ENCODE measurements at regions not wholly inside any gene's neighbourhood (a gene's known extent, or its start where the extent isn't known, plus 50 kb on each side); places are given as distances from the start of the nearest gene placed in this dataset.

DNA sequence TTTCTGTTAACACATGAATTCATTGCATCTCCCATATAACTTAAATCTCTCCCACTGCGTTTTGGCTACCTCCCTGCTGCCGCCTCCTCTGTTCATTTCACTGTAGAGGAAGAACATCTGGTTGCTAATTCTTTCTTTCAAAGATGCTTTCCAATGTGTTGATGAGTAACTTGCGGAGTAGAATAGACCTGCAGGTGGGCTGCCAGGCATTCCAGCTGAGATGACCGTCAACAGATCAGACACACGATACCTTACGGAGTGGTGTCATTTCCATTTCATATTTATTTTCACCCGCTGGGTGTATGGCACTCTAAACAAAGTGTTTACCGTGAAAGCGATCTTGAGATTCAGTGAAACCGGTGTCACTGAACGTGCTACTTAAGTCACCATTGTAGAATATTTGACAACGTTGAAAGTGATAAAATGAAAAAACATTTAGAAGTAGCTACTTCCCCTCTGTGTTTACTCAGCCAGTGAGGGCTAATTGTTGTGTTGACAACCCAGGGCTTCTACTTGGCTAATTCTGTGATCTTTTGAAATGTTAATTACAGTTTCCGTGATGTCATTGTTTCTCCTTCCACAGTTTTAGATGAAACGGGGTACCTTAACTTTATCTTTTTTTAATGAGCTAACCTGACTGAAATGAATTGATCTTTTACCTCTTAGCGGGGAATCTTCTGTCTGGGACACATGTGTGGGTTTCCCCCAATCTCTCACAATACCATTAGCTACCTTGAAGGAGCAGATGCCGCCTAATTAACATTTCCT, 228.5 kb upstream of the ARGLU1 start:
- H3K4me3 ChIP-seq (ENCODE audit: low read depth, low read length) = peak overlapping the region; percentile 28
- in situ Hi-C loops (cut with HindIII; ENCODE audit: low sequenced_read_pairs) = no loop called here

DNA sequence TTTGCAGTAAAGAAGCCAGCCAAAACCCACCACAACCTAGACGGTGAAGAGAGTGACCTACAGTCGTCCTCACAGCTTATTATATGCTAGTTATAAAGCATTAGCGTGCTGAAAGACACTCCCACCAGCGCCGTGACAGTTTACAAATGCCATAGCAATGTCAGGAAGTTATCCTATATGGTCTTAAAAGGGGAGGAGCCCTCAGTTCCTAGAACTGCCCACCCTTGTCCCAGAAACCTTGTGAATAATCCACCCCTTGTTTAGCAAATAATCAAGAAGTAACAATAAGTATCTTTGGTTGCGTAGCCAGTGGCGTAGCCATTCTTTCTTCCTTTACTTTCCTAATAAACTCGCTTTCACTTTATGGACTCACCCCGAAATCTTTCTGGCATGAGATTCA, 227.9 kb upstream of the ARGLU1 start:
- in situ Hi-C loops (cut with HindIII; ENCODE audit: low sequenced_read_pairs) = no loop called here
- peak overlapping the region; percentile 28 for H3K4me3 ChIP-seq (ENCODE audit: low read depth, low read length)
- no peak for DNase-seq (ENCODE audit: low read depth)
- no peak for TF ChIP-seq CTCF (IDR thresholded peaks at IDR 0.05; ENCODE audit: low read depth, low read length, missing control alignments)

More for the DNA sequence above, 228.5 kb upstream of the ARGLU1 start:
- DNase-seq (ENCODE audit: low read depth) = no peak
- TF ChIP-seq CTCF (IDR thresholded peaks at IDR 0.05; ENCODE audit: low read depth, low read length, missing control alignments) = no peak

DNA sequence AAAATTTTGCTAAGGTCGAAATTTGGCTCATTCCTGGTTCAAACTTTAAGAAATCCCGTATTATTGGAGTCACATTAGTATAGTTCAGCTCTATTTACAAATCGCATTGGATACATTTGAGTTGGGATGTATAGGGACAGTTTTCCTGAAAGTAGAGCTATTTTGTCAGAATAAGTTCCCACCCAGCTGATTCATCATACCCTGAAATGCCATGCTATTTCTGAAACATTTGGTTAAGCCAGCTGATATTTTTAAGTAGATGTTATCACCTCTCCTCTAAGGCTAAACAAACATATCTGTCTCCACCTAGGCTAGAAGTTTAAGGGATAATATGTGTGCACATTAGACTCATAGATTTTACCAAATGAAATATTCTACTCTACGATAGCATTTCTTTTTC, 226.2 kb upstream of the ARGLU1 start:
- no peak for TF ChIP-seq CTCF (IDR thresholded peaks at IDR 0.05; ENCODE audit: low read depth, low read length, missing control alignments)
- DNase-seq (ENCODE audit: low read depth) = no peak
- in situ Hi-C loops (cut with HindIII; ENCODE audit: low sequenced_read_pairs) = no loop called here

DNA sequence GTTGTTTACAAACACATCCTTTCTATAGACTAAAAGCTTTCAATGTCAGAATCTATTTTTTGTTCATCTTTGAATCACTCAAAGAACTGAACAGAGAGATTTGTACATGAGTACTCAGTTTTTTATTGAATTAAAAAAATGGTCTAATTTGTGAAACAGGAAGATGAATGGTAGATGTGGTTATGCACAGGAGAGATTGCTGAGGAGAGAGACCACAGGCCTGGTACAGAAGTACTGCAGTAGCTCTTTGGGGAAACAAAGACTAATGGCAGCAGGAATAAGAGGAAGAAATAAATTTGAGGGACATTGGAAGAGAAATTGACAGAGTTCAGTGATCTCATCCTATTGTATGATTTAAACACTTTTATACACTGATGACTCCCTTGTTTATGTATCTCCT, 222.0 kb upstream of the ARGLU1 start:
- no peak for TF ChIP-seq CTCF (IDR thresholded peaks at IDR 0.05; ENCODE audit: low read depth, low read length, missing control alignments)
- H3K4me3 ChIP-seq (ENCODE audit: low read depth, low read length) = no peak overlapping the region
- no peak for DNase-seq (ENCODE audit: low read depth)
- in situ Hi-C loops (cut with HindIII; ENCODE audit: low sequenced_read_pairs) = no loop called here

More for the DNA sequence above, 226.2 kb upstream of the ARGLU1 start:
- H3K4me3 ChIP-seq (ENCODE audit: low read depth, low read length) = no peak overlapping the region

GRCh38 chr13:106786006-106786563, 218.1 kb upstream of the ARGLU1 start:
- no peak overlapping the region for H3K4me3 ChIP-seq (ENCODE audit: low read depth, low read length)
- no peak for TF ChIP-seq CTCF (IDR thresholded peaks at IDR 0.05; ENCODE audit: low read depth, low read length, missing control alignments)
- no peak for DNase-seq (ENCODE audit: low read depth)
- in situ Hi-C loops (cut with HindIII; ENCODE audit: low sequenced_read_pairs) = no loop called here

GRCh38 chr13:106774621-106775020, 206.7 kb upstream of the ARGLU1 start:
- no peak for DNase-seq (ENCODE audit: low read depth)
- H3K4me3 ChIP-seq (ENCODE audit: low read depth, low read length) = no peak overlapping the region
- in situ Hi-C loops (cut with HindIII; ENCODE audit: low sequenced_read_pairs) = no loop called here
- TF ChIP-seq CTCF (IDR thresholded peaks at IDR 0.05; ENCODE audit: low read depth, low read length, missing control alignments) = no peak

Measured in astrocyte of the cerebellum (primary cell).